ENCODE measurements at regions not wholly inside any gene's neighbourhood (a gene's known extent, or its start where the extent isn't known, plus 50 kb on each side); places are given as distances from the start of the nearest gene placed in this dataset.

DNA sequence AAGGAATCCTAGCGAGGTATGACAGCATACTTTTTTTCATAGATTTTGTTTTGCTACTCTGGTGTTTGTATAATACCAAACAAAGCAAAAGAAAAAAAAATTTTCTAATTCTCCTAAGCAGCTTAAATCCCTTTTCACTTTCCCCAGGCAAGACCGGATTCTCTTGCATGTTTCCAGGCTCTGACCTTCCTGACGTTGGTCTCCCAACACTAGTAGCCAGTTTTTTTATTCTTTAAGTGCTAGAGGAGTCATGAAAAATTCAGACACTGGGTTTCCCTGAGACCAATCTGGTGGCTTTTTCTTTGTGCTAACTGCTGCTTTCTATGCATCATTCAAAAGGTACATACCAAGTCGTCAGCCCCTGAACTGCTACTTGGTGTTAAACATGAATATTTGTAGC is 111.4 kb downstream of the ZNF326 start (continued):
- TF ChIP-seq ZNF114 (CRISPR knock-in tag; IDR thresholded peaks at IDR 0.05), result no peak

DNA sequence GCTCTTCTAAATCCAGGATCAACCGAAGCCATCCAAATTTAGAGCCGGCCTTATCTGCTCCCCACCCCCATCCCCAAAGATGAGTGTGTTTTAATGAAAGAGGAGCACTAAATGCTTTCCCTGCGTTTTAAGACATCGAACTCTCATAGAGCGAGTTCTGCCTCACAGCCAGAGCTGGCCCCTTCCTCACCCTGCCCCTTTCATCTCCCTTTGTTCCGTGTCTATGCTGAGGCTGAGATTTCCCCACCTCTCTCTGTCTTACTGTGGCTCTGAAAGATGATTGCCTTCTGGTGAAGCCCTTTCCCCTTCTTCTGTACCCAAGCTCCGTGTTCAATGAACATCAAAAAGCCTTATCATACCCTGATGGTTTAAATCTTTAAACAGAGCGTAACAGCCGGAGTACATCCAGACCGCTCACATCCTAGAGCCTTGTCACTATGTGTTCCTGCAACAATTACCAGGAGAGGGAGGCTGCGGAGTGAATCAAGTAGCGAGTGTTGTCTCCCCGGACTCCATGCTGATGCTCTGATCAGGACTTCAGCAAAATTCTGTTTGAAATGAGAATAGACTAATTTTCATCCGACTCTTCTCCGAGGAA is 110.1 kb downstream of the ZNF326 start:
- Histone ChIP-seq H3K79me2 (replicated peaks; ENCODE audit: insufficient read depth) (no peaks in the 10 kb centered on the region), H3K4me3 (no peak overlapping the region), H4K20me1 (replicated peaks; ENCODE audit: insufficient read depth) (no peaks in the 10 kb centered on the region), H3K9me2 (ENCODE audit: insufficient read depth) (no peaks in the 10 kb centered on the region), H3K36me3 (ENCODE audit: insufficient read depth) (no peaks in the 10 kb centered on the region), H3K4me2 (no peak overlapping the region), H2AFZ (peak overlapping the region; percentile 85), H3K27ac (ENCODE audit: low read depth) (no peak overlapping the region), H3K4me1 (ENCODE audit: insufficient read depth) (no peaks in the 10 kb centered on the region), H3F3A (replicated peaks; ENCODE audit: low read depth) (no peaks in the 10 kb centered on the region), H3K27me3 (ENCODE audit: insufficient read depth) (no peaks in the 10 kb centered on the region)
- no peak overlapping the region for H3K4me3 Mint-ChIP-seq
- ATAC-seq, result peak; percentile 58
- peak; percentile 13 for DNase-seq (ENCODE audit: low spot score)
- peaks cover 5% of the 10 kb centered on the region; the same call in 2 of the 3 replicates for H3K4me1 Mint-ChIP-seq
- no peak for TF ChIP-seq POLR2AphosphoS5 (IDR thresholded peaks at IDR 0.05; ENCODE audit: low read depth)
- TF ChIP-seq, protein P1, sequence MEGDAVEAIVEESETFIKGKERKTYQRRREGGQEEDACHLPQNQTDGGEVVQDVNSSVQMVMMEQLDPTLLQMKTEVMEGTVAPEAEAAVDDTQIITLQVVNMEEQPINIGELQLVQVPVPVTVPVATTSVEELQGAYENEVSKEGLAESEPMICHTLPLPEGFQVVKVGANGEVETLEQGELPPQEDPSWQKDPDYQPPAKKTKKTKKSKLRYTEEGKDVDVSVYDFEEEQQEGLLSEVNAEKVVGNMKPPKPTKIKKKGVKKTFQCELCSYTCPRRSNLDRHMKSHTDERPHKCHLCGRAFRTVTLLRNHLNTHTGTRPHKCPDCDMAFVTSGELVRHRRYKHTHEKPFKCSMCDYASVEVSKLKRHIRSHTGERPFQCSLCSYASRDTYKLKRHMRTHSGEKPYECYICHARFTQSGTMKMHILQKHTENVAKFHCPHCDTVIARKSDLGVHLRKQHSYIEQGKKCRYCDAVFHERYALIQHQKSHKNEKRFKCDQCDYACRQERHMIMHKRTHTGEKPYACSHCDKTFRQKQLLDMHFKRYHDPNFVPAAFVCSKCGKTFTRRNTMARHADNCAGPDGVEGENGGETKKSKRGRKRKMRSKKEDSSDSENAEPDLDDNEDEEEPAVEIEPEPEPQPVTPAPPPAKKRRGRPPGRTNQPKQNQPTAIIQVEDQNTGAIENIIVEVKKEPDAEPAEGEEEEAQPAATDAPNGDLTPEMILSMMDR (conservative IDR thresholded peaks at IDR 0.05; ENCODE audit: low read depth in 2 of 2), result no peak
- TF ChIP-seq, protein P2, sequence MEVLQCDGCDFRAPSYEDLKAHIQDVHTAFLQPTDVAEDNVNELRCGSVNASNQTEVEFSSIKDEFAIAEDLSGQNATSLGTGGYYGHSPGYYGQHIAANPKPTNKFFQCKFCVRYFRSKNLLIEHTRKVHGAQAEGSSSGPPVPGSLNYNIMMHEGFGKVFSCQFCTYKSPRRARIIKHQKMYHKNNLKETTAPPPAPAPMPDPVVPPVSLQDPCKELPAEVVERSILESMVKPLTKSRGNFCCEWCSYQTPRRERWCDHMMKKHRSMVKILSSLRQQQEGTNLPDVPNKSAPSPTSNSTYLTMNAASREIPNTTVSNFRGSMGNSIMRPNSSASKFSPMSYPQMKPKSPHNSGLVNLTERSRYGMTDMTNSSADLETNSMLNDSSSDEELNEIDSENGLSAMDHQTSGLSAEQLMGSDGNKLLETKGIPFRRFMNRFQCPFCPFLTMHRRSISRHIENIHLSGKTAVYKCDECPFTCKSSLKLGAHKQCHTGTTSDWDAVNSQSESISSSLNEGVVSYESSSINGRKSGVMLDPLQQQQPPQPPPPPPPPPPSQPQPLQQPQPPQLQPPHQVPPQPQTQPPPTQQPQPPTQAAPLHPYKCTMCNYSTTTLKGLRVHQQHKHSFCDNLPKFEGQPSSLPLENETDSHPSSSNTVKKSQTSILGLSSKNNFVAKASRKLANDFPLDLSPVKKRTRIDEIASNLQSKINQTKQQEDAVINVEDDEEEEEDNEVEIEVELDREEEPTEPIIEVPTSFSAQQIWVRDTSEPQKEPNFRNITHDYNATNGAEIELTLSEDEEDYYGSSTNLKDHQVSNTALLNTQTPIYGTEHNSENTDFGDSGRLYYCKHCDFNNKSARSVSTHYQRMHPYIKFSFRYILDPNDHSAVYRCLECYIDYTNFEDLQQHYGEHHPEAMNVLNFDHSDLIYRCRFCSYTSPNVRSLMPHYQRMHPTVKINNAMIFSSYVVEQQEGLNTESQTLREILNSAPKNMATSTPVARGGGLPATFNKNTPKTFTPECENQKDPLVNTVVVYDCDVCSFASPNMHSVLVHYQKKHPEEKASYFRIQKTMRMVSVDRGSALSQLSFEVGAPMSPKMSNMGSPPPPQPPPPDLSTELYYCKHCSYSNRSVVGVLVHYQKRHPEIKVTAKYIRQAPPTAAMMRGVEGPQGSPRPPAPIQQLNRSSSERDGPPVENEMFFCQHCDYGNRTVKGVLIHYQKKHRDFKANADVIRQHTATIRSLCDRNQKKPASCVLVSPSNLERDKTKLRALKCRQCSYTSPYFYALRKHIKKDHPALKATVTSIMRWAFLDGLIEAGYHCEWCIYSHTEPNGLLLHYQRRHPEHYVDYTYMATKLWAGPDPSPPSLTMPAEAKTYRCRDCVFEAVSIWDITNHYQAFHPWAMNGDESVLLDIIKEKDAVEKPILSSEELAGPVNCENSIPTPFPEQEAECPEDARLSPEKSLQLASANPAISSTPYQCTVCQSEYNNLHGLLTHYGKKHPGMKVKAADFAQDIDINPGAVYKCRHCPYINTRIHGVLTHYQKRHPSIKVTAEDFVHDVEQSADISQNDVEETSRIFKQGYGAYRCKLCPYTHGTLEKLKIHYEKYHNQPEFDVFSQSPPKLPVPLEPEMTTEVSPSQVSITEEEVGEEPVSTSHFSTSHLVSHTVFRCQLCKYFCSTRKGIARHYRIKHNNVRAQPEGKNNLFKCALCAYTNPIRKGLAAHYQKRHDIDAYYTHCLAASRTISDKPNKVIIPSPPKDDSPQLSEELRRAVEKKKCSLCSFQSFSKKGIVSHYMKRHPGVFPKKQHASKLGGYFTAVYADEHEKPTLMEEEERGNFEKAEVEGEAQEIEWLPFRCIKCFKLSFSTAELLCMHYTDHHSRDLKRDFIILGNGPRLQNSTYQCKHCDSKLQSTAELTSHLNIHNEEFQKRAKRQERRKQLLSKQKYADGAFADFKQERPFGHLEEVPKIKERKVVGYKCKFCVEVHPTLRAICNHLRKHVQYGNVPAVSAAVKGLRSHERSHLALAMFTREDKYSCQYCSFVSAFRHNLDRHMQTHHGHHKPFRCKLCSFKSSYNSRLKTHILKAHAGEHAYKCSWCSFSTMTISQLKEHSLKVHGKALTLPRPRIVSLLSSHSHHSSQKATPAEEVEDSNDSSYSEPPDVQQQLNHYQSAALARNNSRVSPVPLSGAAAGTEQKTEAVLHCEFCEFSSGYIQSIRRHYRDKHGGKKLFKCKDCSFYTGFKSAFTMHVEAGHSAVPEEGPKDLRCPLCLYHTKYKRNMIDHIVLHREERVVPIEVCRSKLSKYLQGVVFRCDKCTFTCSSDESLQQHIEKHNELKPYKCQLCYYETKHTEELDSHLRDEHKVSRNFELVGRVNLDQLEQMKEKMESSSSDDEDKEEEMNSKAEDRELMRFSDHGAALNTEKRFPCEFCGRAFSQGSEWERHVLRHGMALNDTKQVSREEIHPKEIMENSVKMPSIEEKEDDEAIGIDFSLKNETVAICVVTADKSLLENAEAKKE (CRISPR knock-in tag; IDR thresholded peaks at IDR 0.05), result no peak
- TF ChIP-seq JUNB (IDR thresholded peaks at IDR 0.05; ENCODE audit: unreplicated experiment), result no peak
- no peak for TF ChIP-seq NANOG (IDR thresholded peaks at IDR 0.05; ENCODE audit: borderline replicate concordance)
- TF ChIP-seq STAT1 (IDR thresholded peaks at IDR 0.05; ENCODE audit: unreplicated experiment), result no peak
- TF ChIP-seq, protein P3, sequence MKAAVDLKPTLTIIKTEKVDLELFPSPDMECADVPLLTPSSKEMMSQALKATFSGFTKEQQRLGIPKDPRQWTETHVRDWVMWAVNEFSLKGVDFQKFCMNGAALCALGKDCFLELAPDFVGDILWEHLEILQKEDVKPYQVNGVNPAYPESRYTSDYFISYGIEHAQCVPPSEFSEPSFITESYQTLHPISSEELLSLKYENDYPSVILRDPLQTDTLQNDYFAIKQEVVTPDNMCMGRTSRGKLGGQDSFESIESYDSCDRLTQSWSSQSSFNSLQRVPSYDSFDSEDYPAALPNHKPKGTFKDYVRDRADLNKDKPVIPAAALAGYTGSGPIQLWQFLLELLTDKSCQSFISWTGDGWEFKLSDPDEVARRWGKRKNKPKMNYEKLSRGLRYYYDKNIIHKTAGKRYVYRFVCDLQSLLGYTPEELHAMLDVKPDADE (IDR thresholded peaks at IDR 0.05), result no peak
- no peaks in the 10 kb centered on the region for H3K36me3 Mint-ChIP-seq (ENCODE audit: low read depth)
- H3K9me3 Mint-ChIP-seq, result no peaks in the 10 kb centered on the region
- H3K27ac Mint-ChIP-seq, result peak overlapping the region; percentile 14; the same call in 1 of the 2 replicates
- no peaks in the 10 kb centered on the region for H3K27me3 Mint-ChIP-seq (ENCODE audit: insufficient read depth, low read depth, poor library complexity)

Data from GM23338 (cell line).